Transverse colon (tissue), 4 donors: ENCODE measurements at regions not wholly inside any gene's neighbourhood (a gene's known extent, or its start where the extent isn't known, plus 50 kb on each side); places are given as distances from the start of the nearest gene placed in this dataset.

Source experiments
- DNase-seq: peaks from one replicate; pipeline ENCODE4 v3.0.0-alpha.2; 2019
- H3K27ac ChIP-seq, 4 donors: fragments of 200-600 bp; sonication (generic); 2 replicates each; pipeline ENCODE4 v1.5.1; 2016 to 2018; ENCODE audit warnings: inconsistent platforms in 4 of 4
- H3K27me3 ChIP-seq: fragments of 200-600 bp; sonication (generic); 2 replicates; pipeline ENCODE4 v1.5.1; 2017; ENCODE audit warnings: inconsistent platforms
- H3K36me3 ChIP-seq, 4 donors: fragments of 200-600 bp; sonication (generic); 2 replicates each; pipeline ENCODE4 v1.5.1; 2017 to 2019; ENCODE audit warnings: inconsistent platforms in 4 of 4
- H3K4me1 ChIP-seq, 4 donors: fragments of 200-600 bp; sonication (generic); 2 replicates each; pipeline ENCODE4 v1.5.1; 2017 to 2020; ENCODE audit warnings: inconsistent platforms in 4 of 4
- H3K4me3 ChIP-seq, 4 donors: fragments of 200-600 bp; sonication (generic); 1 replicate in 1 of 4; 2 replicates in 3 of 4; pipeline versions ENCODE4 v1.5.1 to v1.6.1; 2017 to 2019; ENCODE audit warnings: inconsistent platforms in 4 of 4
- H3K9me3 ChIP-seq, 2 donors: fragments of 200-600 bp; sonication (generic); 2 replicates each; pipeline ENCODE4 v1.5.1; 2017 to 2019; ENCODE audit warnings: inconsistent platforms in 2 of 2
- CTCF ChIP-seq, 5 experiments: fragments of 200-600 bp in 3 of 5; fragments of 450-650 bp in 2 of 5; sonication (generic) in 3 of 5; IDR thresholded peaks; 1 replicate in 2 of 5; 2 replicates in 3 of 5; pipeline ENCODE4 v1.5.1; 2016 to 2017; ENCODE audit warnings: antibody characterized with exemption in 5 of 5, inconsistent platforms in 3 of 5, mild to moderate bottlenecking in 2 of 5, moderate library complexity in 1 of 5
- EP300 ChIP-seq: sonication (generic); formaldehyde crosslinking; IDR thresholded peaks from one replicate; pipeline ENCODE4 v1.6.1; 2017; ENCODE audit warnings: antibody characterized with exemption, low read depth
- POLR2A ChIP-seq: fragments of 450-650 bp; IDR thresholded peaks from one replicate; pipeline ENCODE4 v1.6.1; 2016; ENCODE audit warnings: antibody characterized with exemption, mild to moderate bottlenecking, moderate library complexity
- POLR2AphosphoS5 ChIP-seq, 3 donors: sonication (generic); formaldehyde crosslinking; IDR thresholded peaks; one replicate each; pipeline ENCODE4 v1.6.1; 2016; ENCODE audit warnings: antibody characterized with exemption in 3 of 3
- WGBS, 2 donors: methylation state at CpG; one replicate each; pipeline ENCODE4 v1.1.5; 2018; ENCODE audit warnings: low coverage in 1 of 2; 5-methylcytosine and 5-hydroxymethylcytosine counted together
- in situ Hi-C, 4 donors: fragments of 200-750 bp; cut with MboI; loops; one replicate each; pipeline versions ENCODE4 v1.15.0 to v1.15.1; 2017; ENCODE audit warnings: low sequenced_read_pairs in 3 of 4, low pct_ligation_motif_present in 1 of 4, low pct_unique_long_range_greater_than_20kb in 1 of 4
- intact Hi-C: fragments of 100-400 bp; cut with DNase I; formaldehyde crosslinking; loops from one replicate; pipeline ENCODE4 v1.15.1; 2023; ENCODE audit warnings: low total_unique reads

GRCh38 chr4:128342762-128343161 lies 55.1 kb upstream of the PGRMC2 start:
- Histone ChIP-seq H3K36me3 (no peaks in the 10 kb centered on the region), H3K4me3 (no peak overlapping the region), H3K27ac (no peak overlapping the region), H3K4me1 (no peaks in the 10 kb centered on the region), H3K9me3 (no peaks in the 10 kb centered on the region), H3K27me3 (no peaks in the 10 kb centered on the region)
- intact Hi-C loops (no loop called here), in situ Hi-C loops (no loop called here)
- 59 to 80% methylated on average over 1 of the region's 1 CpG for WGBS, 2 donors
- TF ChIP-seq EP300 (no peak), POLR2A (no peak), CTCF (IDR thresholded peaks at IDR 0.05) (no peak), POLR2AphosphoS5 (IDR thresholded peaks at IDR 0.05) (no peak)
- no peak for DNase-seq

DNA sequence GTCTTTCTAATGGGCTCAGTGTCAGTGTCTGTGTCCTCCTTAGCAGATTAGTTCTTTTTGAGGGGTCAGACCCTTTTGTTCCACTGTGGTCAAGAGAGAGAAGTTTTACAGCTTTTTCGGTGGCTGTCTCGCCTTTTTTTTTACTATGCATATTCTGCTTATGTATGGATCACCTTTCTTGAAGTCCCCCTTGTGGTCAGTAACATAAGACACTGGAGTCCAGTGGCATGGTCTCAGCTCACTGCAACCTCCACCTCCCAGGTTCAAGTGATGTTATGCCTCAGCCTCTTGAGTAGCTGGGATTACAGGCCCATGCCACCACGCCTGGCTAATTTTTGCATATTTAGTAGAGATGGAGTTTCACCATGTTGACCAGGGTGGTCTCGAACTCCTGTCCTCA lies 54.0 kb upstream of the PGRMC2 start:
- Histone ChIP-seq H3K4me3 (no peak overlapping the region), H3K27ac (no peak overlapping the region), H3K27me3 (no peaks in the 10 kb centered on the region), H3K9me3 (no peaks in the 10 kb centered on the region), H3K4me1 (no peaks in the 10 kb centered on the region), H3K36me3 (no peaks in the 10 kb centered on the region)
- intact Hi-C loops (no loop called here), in situ Hi-C loops (no loop called here)
- TF ChIP-seq POLR2AphosphoS5 (IDR thresholded peaks at IDR 0.05) (no peak), CTCF (IDR thresholded peaks at IDR 0.05) (peak in 2 of 5 experiments; percentile 12 to 16)
- no peak for DNase-seq
- 93 to 96% methylated on average over 3 to 4 of the region's 4 CpGs for WGBS, 2 donors

DNA sequence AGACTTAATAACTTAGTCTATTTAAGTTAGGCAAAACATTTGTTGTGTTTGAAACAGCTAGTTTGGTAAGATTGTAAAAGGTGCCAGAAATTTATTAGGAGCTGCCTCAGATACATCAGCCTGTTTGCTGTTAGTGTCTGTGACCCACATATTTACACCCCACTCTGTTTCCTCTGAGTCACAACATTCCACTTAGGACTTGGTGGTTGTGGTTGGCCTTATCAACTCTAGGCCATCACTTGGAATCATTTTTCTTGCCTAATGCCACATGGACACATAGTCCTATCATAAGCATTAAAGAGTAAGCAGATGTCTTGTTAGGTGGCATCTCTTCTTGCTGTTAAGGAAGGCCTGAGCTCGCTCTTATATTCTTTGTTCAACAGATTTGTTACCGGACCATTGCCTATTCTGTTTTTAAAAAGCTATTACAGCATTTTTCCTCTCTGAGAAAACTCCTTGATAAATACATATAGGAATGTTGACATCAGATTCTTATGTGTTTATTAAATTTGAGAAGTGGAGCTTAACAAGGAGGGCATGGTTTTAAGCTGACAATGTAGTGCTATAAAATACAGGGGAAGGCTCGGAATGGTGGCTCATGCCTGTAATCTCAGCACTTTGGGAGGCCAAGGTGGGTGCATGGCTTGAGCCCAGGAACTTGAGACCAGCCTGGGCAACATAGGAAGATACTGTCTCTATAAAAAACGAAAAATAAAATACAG lies 51.2 kb upstream of the PGRMC2 start:
- in situ Hi-C loops (no loop called here), intact Hi-C loops (no loop called here)
- no peak for DNase-seq
- Histone ChIP-seq H3K4me1 (no peaks in the 10 kb centered on the region), H3K27ac (no peak overlapping the region), H3K27me3 (no peaks in the 10 kb centered on the region), H3K9me3 (no peaks in the 10 kb centered on the region), H3K36me3 (no peaks in the 10 kb centered on the region), H3K4me3 (no peak overlapping the region)
- TF ChIP-seq POLR2AphosphoS5 (IDR thresholded peaks at IDR 0.05) (no peak), CTCF (IDR thresholded peaks at IDR 0.05) (no peak), POLR2A (no peak), EP300 (no peak)
- WGBS, 2 donors, result 77 to 82% methylated on average over 3 to 4 of the region's 4 CpGs

GRCh38 chr4:128337863-128338262 lies 50.2 kb upstream of the PGRMC2 start:
- 63 to 87% methylated on average over 2 of the region's 2 CpGs for WGBS, 2 donors
- H3K9me3 ChIP-seq, result no peaks in the 10 kb centered on the region
- intact Hi-C loops (no loop called here), in situ Hi-C loops (no loop called here)
- no peaks in the 10 kb centered on the region for H3K27me3 ChIP-seq
- H3K4me3 ChIP-seq, result no peak overlapping the region
- no peaks in the 10 kb centered on the region for H3K4me1 ChIP-seq
- H3K36me3 ChIP-seq, result no peaks in the 10 kb centered on the region
- H3K27ac ChIP-seq, result no peak overlapping the region
- no peak for DNase-seq
- TF ChIP-seq POLR2A (no peak), POLR2AphosphoS5 (IDR thresholded peaks at IDR 0.05) (no peak), EP300 (no peak), CTCF (IDR thresholded peaks at IDR 0.05) (no peak)
